ENCODE measurements at regions not wholly inside any gene's neighbourhood (a gene's known extent, or its start where the extent isn't known, plus 50 kb on each side); places are given as distances from the start of the nearest gene placed in this dataset.

DNA sequence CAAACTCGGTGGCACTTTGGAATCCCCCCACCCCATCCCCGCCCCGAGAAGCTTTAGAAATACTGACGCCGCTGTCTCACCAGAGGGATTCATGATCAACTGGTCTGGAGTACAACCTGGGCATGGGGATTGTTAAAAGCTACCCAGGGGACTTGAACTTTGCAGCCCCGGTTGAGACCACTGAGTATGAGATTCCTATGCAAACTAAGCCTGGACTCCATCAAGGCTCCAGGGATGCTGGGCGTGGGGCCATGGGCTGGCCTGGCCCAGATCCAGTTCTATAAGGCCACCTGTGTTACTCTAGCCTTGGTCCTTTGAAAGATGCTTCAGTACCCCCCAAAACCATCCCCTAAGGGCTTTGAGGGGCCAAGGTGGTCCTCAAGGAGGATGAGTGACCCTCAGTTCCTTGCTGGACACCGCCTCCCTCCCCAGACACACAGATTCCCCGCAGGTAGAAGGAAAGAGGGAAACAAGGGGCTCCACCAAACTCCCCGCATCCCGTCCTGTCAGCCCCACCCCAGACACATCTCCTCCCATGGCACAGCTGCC is 68.5 kb downstream of the MRPL36 start:
- DNase-seq: no peak

DNA sequence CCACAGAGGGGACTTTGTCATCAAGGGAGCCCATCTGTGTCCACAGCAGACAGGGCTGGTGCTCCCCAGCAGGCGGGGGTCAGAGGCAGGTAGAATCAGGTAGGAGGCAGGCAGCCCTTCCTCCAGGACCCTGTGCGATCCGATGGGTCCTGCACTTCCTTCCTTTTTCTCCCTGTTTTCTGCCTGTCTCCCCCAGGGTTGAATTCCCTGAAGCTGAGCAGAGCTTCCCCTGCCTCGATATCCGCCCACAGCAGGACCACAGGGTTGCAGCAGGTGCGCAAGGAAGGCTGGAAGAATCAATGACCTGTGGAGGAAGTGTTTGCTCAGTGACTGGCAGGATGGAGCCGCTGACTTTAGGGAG is 69.2 kb downstream of the MRPL36 start:
- DNase-seq: no peak

DNA sequence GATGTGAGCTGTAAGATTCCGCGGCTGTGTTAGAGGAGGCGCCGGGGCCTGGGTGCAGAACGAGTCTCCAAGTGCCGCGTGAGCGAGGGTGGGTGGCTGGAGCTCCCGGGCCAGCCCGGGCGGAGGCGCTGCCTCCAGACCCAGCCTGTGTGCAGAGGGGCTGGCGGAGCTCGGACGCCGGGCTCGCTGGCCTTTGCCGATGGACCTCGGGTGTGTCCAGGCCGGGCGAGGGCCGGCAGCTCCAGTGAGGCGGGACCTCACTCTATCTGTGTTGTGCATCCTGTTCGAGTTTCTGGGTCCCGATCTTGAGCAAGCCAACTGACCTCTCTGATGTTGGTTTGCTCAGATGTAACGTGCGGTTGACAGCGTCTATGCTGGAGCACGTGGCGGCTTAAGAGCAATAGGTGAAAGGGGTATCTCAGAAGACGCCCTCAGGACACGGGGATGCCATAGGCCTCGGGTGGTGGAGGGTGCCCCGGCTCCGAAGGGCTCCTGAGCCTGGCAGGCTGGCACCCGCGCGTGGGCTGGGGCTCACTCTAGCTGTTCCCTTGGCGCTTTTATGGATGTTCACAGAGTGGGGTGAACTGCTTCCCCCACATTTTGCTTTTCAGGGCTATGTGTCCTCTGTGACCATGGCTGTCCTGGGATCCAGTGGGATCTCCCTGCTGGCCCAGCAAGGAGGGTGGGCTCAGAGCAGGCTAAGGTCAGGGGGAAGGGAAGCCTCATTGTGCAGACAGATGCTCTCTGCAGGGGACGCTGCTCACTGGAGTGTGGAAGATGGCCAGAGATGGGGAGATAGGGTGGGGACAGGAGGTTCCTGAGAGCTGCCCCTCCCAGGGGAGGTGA is 69.8 kb downstream of the MRPL36 start:
- DNase-seq: no peak

DNA sequence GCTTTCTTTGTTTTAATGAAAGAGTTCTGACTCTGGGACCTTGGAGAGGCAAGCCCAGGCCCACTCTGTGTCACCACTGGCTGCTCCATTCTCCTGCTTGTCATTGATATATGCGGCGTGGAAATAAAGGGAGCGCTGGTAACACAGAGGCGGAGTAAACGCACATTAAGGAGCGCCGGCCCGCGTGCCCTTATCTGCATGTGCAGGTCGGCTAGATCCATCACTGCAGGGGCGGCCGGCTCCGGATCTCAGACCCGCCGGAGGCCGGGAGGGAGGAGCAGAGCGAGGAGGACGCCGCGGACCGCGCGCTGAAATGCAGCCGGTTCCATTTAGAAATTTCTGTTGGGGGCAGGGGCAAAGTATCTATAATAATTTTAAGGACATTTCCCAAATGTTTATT is 70.8 kb downstream of the MRPL36 start:
- DNase-seq: no peak

DNA sequence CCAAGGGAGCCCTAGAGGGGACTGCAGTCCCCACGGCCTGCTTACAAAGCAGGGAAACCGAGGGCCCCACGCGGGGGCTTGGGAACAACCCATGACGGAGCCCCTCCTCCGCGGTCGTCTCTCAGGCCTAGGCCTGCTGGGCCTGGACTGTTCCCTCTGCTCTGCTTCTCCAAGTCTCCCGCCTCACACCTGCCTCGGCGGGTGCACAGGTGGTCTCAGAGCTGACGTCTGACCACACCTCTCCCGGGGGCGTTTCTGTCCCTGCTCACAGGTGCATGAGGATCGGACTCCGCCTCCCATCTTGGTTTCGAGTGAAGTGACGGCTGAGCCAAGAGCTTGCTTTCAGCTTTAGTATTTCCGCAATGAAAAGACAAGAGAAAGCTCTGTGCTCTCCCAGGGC is 72.1 kb downstream of the MRPL36 start:
- no peak for DNase-seq

DNA sequence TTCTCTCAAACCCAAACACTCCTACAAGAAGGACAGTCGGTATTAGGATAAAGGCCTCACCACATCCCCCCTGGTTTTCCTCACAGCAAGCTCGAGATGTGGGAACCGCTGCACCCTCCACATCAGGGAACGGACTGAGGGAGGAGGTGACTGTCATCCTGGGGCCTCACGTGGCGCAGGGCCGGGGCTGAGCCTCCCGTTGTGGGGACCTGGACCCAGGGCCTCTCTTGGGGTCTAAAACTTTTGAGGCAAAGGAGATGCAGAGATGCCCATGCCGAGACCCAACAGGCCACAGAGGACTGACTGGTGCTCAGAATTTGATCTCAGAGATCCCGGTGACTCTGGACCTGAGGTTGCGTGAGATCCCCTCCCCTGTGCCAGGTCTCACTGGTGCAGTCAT is 72.7 kb downstream of the MRPL36 start:
- no peak for DNase-seq

DNA sequence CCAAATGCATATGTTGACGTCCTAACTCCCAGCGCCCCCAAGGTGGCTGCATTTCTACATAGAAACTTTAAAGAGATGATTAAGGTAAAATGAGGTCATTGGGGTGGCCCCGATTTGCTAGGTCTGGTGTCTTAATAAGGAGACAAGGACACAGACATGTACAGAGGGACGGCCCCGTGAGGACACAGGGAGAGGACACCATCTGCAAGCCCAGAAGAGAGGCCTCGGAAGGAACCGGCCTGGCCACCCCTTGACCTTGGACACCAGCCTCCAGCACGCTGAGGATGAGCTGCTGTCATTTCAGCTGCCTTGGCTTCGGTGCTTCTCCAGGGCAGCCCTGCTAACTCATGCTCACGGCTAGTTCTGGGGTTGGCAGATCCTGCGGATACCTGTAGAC is 73.2 kb downstream of the MRPL36 start:
- DNase-seq: no peak

DNA sequence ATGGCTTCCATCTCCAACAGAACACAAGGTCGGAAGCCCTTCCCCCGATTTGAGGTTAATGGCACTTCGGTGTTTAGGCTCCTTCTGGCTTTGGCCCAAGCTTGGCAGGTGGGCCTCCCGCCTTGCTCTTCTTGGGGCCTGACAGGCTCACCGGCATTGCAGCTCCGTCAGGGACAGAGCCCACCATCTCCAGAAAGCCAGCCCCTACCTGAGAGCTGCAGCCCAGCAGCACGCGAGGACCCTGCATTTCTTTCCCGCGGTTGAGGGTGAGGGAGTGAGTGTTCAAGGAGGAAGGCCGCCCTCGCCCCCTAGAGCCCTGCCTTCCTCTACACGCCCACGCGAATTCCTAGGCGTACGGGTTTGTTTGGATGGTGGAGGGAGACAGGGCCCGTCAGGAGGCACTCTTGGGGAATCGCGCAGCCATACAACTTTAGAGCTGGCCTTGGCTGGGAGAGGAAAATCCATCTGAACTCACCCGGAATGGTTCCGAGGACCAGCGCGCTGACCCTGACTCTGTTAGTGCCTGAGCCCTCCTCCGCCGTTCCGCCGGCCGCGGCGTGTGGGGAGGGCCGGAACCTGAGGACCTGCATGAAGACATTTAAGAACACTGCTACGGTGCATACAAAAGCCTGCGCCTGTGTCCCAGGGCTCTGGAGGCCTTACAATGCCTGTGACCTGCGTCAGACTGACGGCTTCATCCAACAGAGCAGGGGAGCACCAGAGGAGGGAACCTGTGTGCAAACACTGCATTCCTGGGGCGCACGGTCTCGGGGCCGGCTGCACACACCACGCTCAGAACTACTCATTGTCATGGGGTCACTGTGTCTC is 73.8 kb downstream of the MRPL36 start:
- no peak for DNase-seq

DNA sequence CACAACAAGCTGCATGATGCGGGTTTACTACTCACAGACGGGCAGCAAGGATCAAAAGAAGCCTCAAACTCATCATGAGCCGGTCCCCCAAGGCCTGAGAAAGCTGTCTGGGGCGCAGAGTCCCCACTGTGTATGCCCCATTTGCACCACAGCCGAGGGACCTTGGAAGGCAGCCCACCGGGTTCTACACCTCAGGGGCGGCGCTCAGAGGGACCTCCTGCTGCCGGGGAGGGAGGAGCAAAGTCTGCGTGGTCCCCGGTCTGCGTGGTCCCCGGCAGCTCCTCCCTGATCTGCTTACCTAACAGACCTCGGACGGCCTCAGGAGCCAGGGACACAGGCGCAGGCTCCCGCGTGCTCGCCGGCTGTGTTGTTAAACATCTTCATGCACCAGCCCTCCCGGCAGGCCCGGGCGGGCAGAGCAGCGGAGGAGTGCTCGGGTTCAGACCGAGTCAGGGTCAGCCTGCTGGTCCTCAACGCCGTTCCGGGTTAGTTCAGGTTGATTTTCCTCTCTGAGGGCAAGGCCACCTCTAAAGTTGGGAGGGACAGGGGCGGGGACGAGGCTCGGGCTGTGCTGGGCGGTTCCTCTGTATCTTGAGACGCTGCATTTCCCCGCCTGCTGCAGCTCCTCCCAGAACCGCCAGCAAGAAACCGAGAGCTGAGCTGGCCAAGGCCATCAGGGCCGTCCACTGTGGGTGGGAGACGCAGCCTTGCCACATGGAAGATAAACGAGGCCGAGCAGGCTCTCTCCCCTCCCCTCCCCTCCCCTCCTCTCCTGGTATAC is 74.6 kb downstream of the MRPL36 start:
- peak; percentile 20 for DNase-seq

DNA sequence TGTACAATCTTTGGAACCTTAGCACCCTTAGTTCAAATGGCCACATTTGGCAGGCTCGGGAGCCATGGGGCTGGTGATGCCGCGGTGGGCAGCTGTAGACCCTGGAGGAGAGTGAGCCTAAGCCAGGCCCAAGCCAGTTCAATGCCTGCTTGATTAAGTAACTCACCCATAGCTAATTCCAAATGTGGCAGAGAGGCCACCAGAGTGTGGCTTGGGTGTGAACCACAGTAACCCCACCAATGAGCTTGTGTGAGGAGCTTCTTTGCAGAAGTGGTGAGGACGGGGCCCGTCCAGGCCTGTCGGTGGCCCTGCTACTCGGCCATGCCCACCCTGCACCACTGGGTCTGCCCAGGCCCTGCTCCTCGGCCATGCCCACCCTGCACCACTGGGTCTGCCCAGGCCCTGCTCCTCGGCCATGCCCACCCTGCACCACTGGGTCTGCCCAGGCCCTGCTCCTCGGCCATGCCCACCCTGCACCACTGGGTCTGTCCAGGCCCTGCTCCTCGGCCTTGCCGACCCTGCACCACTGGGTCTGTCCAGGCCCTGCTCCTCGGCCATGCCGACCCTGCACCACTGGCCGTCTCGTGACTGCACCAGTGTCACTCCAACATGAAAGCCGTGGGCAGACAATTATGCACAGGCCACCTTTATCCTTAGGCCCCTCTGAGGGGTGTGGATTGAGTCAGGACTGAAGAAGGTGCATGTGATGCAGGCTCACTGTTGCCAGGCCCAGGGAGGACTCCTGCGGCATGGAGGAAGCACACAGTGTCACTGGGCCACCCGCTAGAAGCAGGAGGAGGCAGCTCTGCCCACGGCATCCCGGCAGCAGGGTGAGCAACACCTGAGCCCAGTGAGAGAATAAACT is 75.4 kb downstream of the MRPL36 start:
- no peak for DNase-seq

DNA sequence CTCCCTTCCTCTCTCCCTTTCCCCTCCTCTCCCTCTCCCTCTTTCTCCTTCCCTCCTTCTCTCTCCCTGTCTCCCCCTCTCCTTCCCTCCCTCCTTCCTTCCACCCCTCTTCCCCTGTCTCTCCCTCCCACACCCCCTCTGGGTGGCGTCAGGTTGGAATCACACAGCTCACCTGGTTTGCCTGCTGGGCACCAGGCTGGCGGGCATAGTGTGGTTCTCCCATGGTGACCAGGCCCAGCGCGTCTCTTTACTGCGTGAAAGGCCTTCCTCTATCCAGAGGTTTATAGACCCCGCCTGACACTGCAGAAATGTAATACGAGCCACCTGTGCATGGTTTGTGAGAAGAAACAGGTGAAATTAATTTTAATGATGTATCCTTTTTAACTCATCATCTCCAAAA is 76.2 kb downstream of the MRPL36 start:
- DNase-seq: no peak

DNA sequence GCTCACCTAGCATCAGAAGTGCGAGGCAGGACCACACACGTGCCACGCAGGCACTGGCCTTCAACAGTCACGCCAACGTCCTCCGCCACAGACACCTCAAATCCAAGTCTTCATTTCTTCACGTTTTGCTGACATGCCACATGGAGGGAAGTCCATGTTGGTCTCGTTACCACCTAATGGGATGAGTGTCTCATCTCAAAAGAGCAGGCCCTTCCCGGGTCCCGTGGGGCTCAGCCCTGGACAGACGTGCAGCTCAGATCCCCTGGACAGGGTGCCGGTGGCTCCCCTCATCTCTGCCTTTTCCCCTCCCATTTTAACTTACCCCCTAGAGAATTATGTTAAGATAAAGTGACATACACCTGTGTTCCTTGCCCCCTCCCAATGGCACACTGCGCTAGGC is 76.8 kb downstream of the MRPL36 start:
- DNase-seq: no peak

DNA sequence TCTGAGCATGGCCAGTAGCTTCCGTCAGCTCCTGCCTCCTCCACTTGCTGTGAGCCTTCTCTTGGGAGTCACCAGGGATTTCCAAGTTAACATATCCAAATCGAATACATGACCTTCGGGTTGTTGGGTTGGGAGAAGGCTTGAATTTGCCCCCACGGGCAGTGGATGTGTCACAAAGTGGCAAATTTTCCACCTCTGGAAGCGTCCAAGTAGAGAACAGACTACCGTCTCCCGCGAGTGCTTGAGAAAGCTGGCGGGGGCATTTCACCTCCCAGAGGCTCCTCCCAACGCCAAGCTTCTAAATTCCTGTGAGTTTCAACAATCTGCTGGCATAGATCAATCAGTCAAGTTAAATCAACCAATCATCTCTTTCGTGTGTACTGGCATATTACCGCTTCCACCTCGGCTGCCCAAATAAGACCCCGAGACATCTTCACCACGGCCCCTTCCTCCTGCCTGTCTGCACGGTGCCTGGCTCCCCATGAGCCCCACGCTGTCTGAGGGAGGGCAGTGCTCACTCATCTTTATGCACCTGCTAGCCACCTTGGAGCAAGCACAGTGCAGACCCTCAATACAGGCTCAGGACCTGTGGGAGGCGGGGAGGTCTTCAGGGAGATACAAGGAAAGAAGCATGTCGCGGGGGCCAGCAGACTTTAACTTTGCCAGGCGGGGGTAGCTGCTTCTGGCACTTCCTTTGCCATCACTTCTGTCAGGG is 79.1 kb downstream of the MRPL36 start:
- DNase-seq: no peak

DNA sequence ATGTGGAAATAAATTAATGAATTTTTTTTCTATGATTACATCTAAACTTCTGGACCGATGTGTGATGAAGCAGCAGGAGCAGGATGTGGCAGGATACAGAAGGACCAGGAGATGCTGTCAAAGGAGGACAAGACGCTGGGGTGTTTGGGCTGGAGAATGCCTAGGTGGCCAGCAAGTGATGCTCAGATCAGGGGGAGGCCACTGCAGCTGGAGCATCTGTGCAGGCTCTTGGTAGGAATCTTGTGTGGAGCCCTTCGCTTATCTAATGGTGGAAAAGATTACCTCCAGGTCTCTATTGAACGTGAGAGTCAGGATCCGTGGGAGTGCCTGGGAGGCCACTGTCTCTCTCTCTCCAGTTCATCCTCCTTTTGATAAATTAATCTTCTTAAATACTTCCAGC is 79.8 kb downstream of the MRPL36 start:
- no peak for DNase-seq

DNA sequence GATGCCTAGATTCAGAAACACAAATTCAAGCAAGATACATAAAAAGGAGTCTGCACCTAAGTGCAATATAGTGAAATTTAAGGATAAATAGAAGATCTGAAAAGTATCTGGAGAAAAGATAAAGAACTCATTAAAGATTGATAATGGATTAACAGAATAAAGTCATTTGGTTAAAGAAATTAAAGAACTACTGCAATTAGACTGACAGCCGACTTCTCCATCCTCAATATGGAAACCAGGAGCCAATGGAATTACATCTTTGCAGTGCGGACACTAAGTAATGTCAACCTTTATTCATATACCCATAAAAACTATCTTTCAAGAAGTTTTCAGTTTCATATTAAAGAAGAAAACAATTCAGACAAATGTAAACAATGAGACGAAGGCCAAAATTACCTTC is 81.0 kb downstream of the MRPL36 start:
- no peak for DNase-seq

DNA sequence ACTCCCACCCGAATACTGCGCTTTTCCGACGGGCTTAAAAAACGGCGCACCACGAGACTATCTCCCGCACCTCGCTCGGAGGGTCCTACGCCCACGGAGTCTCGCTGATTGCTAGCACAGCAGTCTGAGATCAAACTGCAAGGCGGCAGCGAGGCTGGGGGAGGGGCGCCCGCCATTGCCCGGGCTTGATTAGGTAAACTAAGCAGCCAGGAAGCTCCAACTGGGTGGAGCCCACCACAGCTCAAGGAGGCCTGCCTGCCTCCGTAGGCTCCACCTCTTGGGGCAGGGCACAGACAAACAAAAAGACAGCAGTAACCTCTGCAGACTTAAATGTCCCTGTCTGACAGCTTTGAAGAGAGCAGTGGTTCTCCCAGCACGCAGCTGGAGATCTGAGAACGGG is 89.5 kb downstream of the MRPL36 start:
- DNase-seq: peak; percentile 49

DNA sequence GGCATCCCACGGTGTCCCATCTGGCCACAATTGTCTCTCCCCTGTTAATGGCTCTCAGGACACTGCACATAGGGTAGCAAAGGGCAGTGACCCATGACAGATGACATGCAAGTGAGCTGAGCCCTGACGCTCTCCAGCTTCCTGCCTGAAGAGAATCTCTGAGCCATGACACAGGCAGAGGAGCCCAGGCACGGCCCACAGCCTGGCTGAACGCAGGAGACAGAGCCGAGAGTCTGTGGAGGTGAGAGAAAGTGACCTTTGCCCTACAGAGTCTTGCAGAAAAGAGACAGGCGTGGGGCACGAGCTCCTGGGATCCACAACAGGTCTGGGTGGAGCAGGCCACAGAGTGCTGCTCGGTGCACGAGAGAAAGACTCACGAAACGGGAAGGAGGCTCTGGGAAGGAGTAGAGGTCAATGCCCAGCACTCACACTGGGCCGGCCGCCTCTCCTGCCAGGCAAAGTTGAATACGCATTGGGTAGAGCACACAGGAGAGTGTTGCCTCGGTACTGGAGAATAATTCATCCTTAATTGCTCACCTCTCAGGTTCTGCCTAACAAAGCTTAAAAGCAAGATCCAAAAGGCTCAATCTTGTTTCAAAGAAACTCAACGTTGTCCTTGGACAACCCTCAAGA is 90.3 kb downstream of the MRPL36 start:
- DNase-seq: no peak

DNA sequence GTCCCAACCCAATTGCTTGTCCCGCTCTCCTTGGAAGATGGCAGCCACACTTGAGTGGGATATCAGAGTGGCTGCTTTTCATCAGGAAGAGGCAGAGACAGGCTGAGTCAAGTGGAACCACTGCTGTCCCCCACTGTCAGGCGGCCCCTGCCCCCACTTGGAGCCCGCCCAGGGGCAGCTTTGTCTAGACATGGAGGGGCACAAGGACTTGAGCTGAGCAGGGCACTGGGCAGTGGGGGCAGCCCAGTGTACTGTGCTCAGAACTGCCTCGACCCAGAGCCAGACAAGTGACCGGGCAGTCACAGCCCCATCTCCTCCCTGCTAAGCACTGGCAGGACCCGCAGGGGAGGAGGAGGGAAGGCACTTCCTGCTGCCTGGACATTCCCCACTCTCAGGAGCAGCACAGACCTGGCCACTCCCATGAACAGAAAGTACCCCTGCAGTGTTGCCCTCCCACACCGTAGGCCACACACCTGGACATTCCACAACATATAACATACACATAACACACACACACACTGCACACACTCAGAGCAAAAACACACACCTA is 91.0 kb downstream of the MRPL36 start:
- DNase-seq: no peak

DNA sequence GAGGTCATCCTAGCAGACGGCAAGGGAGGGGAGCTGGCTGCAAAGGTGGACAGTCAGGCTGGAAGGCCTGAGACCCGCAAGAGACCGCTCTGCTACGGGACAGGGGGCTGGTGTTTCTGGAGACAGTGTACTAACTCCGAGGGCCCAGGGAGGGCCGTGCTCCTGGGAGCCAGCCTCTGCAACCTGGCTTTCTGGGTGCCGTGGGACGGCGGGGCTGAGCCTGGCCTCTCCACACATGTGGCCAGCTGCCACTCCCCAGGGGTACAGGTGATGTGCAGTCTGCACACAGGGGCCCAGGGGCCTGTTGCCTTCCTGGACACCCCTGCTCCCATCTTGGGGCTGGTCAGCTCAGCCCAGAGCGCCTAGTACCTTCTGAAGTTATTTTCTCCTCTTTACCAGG is 92.2 kb downstream of the MRPL36 start:
- DNase-seq: no peak

DNA sequence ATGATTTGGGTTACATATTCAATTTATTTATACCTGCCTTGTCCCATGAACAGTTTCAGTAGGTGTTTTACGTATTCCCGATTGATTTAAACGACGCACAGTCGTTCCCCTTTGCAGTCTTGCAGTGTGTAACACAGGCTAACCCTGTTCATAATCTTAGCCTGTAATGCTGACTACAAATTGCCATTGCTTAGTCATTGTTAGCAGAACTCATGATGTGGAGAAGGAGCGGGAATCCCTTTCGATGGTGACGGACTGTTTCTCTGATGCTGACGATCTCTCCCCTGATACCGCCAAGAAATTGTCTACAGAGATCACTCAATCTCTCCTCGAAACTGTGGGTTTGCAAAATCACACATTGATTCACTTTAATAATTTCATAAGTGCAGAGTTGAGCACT is 93.2 kb downstream of the MRPL36 start:
- DNase-seq: no peak

DNA sequence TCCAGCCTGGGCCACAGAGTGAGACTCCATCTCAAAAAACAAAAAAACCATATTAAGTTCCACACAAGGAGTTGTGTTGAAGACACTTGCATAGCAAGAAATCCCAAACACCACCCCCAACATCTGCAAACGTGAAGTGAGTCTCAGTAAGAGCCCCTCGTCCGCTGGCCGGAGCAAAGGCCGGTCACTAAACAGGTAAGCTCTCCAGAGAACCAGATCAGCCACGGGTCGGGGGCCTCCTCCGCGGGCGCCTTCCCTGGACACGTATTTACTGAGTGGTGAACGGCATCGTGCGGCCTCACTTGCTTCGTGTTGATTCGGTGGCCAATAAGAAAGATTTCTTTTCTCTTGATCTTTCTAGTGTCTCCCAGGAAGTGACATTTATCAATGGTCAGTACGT is 93.6 kb downstream of the MRPL36 start:
- DNase-seq: no peak
